ENCODE measurements at regions not wholly inside any gene's neighbourhood (a gene's known extent, or its start where the extent isn't known, plus 50 kb on each side); places are given as distances from the start of the nearest gene placed in this dataset.
"Not testable (repeated sequence)": the region's sequence is repeated elsewhere in the genome, so short reads cannot be mapped to it uniquely, and the experiment has no call there.

DNA sequence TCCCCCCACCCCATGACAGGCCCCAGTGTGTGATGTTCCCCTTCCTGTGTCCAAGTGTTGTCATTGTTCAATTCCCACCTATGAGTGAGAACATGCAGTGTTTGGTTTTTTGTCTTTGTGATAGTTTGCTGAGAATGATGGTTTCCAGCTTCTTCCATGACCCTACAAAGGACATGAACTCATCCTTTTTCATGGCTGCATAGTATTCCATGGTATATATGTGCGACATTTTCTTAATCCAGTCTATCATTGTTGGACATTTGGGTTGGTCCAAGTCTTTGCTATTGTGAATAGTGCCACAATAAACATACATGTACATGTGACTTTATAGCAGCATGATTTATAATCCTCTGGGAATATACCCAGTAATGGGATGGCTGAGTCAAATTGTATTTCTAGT lies 927.9 kb downstream of the PLA2G4A start:
- not testable (repeated sequence) for TF ChIP-seq EZH2 (IDR thresholded peaks at IDR 0.05; ENCODE audit: low read depth, unreplicated experiment); CTCF (conservative IDR thresholded peaks at IDR 0.05; ENCODE audit: low read depth in 2 of 2); EZH2phosphoT487 (IDR thresholded peaks at IDR 0.05; ENCODE audit: unreplicated experiment); POLR2AphosphoS5 (IDR thresholded peaks at IDR 0.05; ENCODE audit: low read depth); CREB1 (CRISPR knock-in tag; IDR thresholded peaks at IDR 0.05; ENCODE audit: low read depth); JUNB (IDR thresholded peaks at IDR 0.05; ENCODE audit: unreplicated experiment); ZNF331 (CRISPR knock-in tag; IDR thresholded peaks at IDR 0.05; ENCODE audit: low read depth); ZNF462 (CRISPR knock-in tag; IDR thresholded peaks at IDR 0.05); NANOG (IDR thresholded peaks at IDR 0.05; ENCODE audit: borderline replicate concordance); ETS1 (IDR thresholded peaks at IDR 0.05)
- TF ChIP-seq, protein P1, sequence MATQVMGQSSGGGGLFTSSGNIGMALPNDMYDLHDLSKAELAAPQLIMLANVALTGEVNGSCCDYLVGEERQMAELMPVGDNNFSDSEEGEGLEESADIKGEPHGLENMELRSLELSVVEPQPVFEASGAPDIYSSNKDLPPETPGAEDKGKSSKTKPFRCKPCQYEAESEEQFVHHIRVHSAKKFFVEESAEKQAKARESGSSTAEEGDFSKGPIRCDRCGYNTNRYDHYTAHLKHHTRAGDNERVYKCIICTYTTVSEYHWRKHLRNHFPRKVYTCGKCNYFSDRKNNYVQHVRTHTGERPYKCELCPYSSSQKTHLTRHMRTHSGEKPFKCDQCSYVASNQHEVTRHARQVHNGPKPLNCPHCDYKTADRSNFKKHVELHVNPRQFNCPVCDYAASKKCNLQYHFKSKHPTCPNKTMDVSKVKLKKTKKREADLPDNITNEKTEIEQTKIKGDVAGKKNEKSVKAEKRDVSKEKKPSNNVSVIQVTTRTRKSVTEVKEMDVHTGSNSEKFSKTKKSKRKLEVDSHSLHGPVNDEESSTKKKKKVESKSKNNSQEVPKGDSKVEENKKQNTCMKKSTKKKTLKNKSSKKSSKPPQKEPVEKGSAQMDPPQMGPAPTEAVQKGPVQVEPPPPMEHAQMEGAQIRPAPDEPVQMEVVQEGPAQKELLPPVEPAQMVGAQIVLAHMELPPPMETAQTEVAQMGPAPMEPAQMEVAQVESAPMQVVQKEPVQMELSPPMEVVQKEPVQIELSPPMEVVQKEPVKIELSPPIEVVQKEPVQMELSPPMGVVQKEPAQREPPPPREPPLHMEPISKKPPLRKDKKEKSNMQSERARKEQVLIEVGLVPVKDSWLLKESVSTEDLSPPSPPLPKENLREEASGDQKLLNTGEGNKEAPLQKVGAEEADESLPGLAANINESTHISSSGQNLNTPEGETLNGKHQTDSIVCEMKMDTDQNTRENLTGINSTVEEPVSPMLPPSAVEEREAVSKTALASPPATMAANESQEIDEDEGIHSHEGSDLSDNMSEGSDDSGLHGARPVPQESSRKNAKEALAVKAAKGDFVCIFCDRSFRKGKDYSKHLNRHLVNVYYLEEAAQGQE (IDR thresholded peaks at IDR 0.05; ENCODE audit: unreplicated experiment): not testable (repeated sequence)

Data from GM23338 (cell line).